ENCODE measurements at regions not wholly inside any gene's neighbourhood (a gene's known extent, or its start where the extent isn't known, plus 50 kb on each side); places are given as distances from the start of the nearest gene placed in this dataset.
"Not testable (repeated sequence)": the region's sequence is repeated elsewhere in the genome, so short reads cannot be mapped to it uniquely, and the experiment has no call there.

- in situ Hi-C loops (cut with MboI; ENCODE audit: low sequenced_read_pairs, unreplicated experiment), result no loop called here
- no peak for DNase-seq (ENCODE audit: low spot score)
- TF ChIP-seq CTCF (IDR thresholded peaks at IDR 0.05; ENCODE audit: borderline replicate concordance, control extremely low read depth, extremely low read depth, insufficient read depth, missing control alignments), result no peak
Observed at GRCh38 chr2:105536175-105536574, 137.3 kb upstream of the FHL2 start.

- DNase-seq (ENCODE audit: low spot score); in situ Hi-C loops (cut with MboI; ENCODE audit: low sequenced_read_pairs, unreplicated experiment): not testable (repeated sequence)
Observed at GRCh38 chr2:105529258-105529657, 130.4 kb upstream of the FHL2 start.

GRCh38 chr2:105526000-105526925 lies 127.4 kb upstream of the FHL2 start:
- in situ Hi-C loops (cut with MboI; ENCODE audit: low sequenced_read_pairs, unreplicated experiment), result no loop called here
- no peak for DNase-seq (ENCODE audit: low spot score)
- no peak for TF ChIP-seq CTCF (IDR thresholded peaks at IDR 0.05; ENCODE audit: borderline replicate concordance, control extremely low read depth, extremely low read depth, insufficient read depth, missing control alignments)

GRCh38 chr2:105525201-105525600 lies 126.3 kb upstream of the FHL2 start:
- DNase-seq (ENCODE audit: low spot score), result no peak
- in situ Hi-C loops (cut with MboI; ENCODE audit: low sequenced_read_pairs, unreplicated experiment), result no loop called here
- TF ChIP-seq CTCF (IDR thresholded peaks at IDR 0.05; ENCODE audit: borderline replicate concordance, control extremely low read depth, extremely low read depth, insufficient read depth, missing control alignments), result no peak

- no peak for DNase-seq (ENCODE audit: low spot score)
- TF ChIP-seq CTCF (IDR thresholded peaks at IDR 0.05; ENCODE audit: borderline replicate concordance, control extremely low read depth, extremely low read depth, insufficient read depth, missing control alignments), result no peak
- in situ Hi-C loops (cut with MboI; ENCODE audit: low sequenced_read_pairs, unreplicated experiment), result no loop called here
Observed at GRCh38 chr2:105522645-105523044, 123.8 kb upstream of the FHL2 start.

GRCh38 chr2:105521616-105522015 lies 122.8 kb upstream of the FHL2 start:
- in situ Hi-C loops (cut with MboI; ENCODE audit: low sequenced_read_pairs, unreplicated experiment), result no loop called here
- no peak for TF ChIP-seq CTCF (IDR thresholded peaks at IDR 0.05; ENCODE audit: borderline replicate concordance, control extremely low read depth, extremely low read depth, insufficient read depth, missing control alignments)

GRCh38 chr2:105521176-105521575 lies 122.3 kb upstream of the FHL2 start:
- TF ChIP-seq CTCF (IDR thresholded peaks at IDR 0.05; ENCODE audit: borderline replicate concordance, control extremely low read depth, extremely low read depth, insufficient read depth, missing control alignments), result no peak
- in situ Hi-C loops (cut with MboI; ENCODE audit: low sequenced_read_pairs, unreplicated experiment), result no loop called here
- peak; percentile 36 for DNase-seq (ENCODE audit: low spot score)

More at GRCh38 chr2:105521616-105522015, 122.8 kb upstream of the FHL2 start:
- DNase-seq (ENCODE audit: low spot score), result no peak

Data from GM13976 (cell line).